NCI-H460 (cell line): ENCODE measurements at regions not wholly inside any gene's neighbourhood (a gene's known extent, or its start where the extent isn't known, plus 50 kb on each side); places are given as distances from the start of the nearest gene placed in this dataset.

Source experiments
- DNase-seq: peaks from one replicate; pipeline ENCODE4 v3.0.0-alpha.2; 2016; ENCODE audit warnings: low read depth; ENCODE audit errors: extremely low read depth

- no peak for DNase-seq
Observed at GRCh38 chr22:47995264-47995627, 1232.8 kb downstream of the TBC1D22A start.

- no peak for DNase-seq
Observed at GRCh38 chr22:47994601-47995263, 1232.3 kb downstream of the TBC1D22A start.

GRCh38 chr22:47994045-47994444 lies 1231.6 kb downstream of the TBC1D22A start:
- DNase-seq: no peak

- no peak for DNase-seq
Observed at GRCh38 chr22:47990481-47990880, 1228.0 kb downstream of the TBC1D22A start.

GRCh38 chr22:47987885-47988515 lies 1225.5 kb downstream of the TBC1D22A start:
- no peak for DNase-seq

GRCh38 chr22:47976219-47976618 lies 1213.8 kb downstream of the TBC1D22A start:
- DNase-seq: no peak

- no peak for DNase-seq
Observed at GRCh38 chr22:47967831-47968230, 1205.4 kb downstream of the TBC1D22A start.

GRCh38 chr22:47966316-47966715 lies 1203.9 kb downstream of the TBC1D22A start:
- no peak for DNase-seq

GRCh38 chr22:47965896-47966295 lies 1203.4 kb downstream of the TBC1D22A start:
- no peak for DNase-seq

- DNase-seq: no peak
Observed at GRCh38 chr22:47965066-47965465, 1202.6 kb downstream of the TBC1D22A start.

- DNase-seq: no peak
Observed at GRCh38 chr22:47963660-47964059, 1201.2 kb downstream of the TBC1D22A start.

GRCh38 chr22:47957649-47958048 lies 1195.2 kb downstream of the TBC1D22A start:
- no peak for DNase-seq

GRCh38 chr22:47954107-47954506 lies 1191.7 kb downstream of the TBC1D22A start:
- no peak for DNase-seq

GRCh38 chr22:47944941-47945340 lies 1182.5 kb downstream of the TBC1D22A start:
- DNase-seq: no peak

GRCh38 chr22:47943729-47944700 lies 1181.6 kb downstream of the TBC1D22A start:
- no peak for DNase-seq

- DNase-seq: no peak
Observed at GRCh38 chr22:47940211-47940610, 1177.8 kb downstream of the TBC1D22A start.

- DNase-seq: no peak
Observed at GRCh38 chr22:47933891-47934290, 1171.4 kb downstream of the TBC1D22A start.

- DNase-seq: no peak
Observed at GRCh38 chr22:47933226-47933625, 1170.8 kb downstream of the TBC1D22A start.

- DNase-seq: no peak
Observed at GRCh38 chr22:47929646-47930185, 1167.3 kb downstream of the TBC1D22A start.

GRCh38 chr22:47929073-47929472 lies 1166.6 kb downstream of the TBC1D22A start:
- DNase-seq: no peak

- no peak for DNase-seq
Observed at GRCh38 chr22:47928631-47929030, 1166.2 kb downstream of the TBC1D22A start.
